GM18870 (cell line): ENCODE measurements at regions not wholly inside any gene's neighbourhood (a gene's known extent, or its start where the extent isn't known, plus 50 kb on each side); places are given as distances from the start of the nearest gene placed in this dataset.

Experiments used
- ATAC-seq: cut with Tn5 transposase; IDR thresholded peaks from one replicate; pipeline ENCODE4 v1.9.1; 2021; ENCODE audit warnings: moderate library complexity; ENCODE audit not compliant: unreplicated experiment

GRCh38 chr21:43304621-43305335 lies 122.2 kb downstream of the SIK1 start:
- ATAC-seq: no peak

- ATAC-seq: no peak
Measured at GRCh38 chr21:43304206-43304605, 122.7 kb downstream of the SIK1 start.

- ATAC-seq: no peak
Measured at GRCh38 chr21:43303275-43304178, 123.4 kb downstream of the SIK1 start.

- ATAC-seq: no peak
Measured at GRCh38 chr21:43302769-43303168, 124.2 kb downstream of the SIK1 start.

GRCh38 chr21:43302062-43302700 lies 124.8 kb downstream of the SIK1 start:
- ATAC-seq: no peak

GRCh38 chr21:43301409-43302061 lies 125.4 kb downstream of the SIK1 start:
- ATAC-seq: no peak

GRCh38 chr21:43300496-43301408 lies 126.2 kb downstream of the SIK1 start:
- ATAC-seq: no peak

- no peak for ATAC-seq
Measured at GRCh38 chr21:43299441-43300277, 127.3 kb downstream of the SIK1 start.

GRCh38 chr21:43298546-43299440 lies 128.1 kb downstream of the SIK1 start:
- ATAC-seq: no peak

- ATAC-seq: no peak
Measured at GRCh38 chr21:43297989-43298388, 128.9 kb downstream of the SIK1 start.

- no peak for ATAC-seq
Measured at GRCh38 chr21:43297391-43297981, 128.7 kb downstream of the CRYAA start.

GRCh38 chr21:43295066-43295958 lies 126.5 kb downstream of the CRYAA start:
- no peak for ATAC-seq

- no peak for ATAC-seq
Measured at GRCh38 chr21:43294194-43294902, 125.5 kb downstream of the CRYAA start.

GRCh38 chr21:43292866-43293142 lies 124.0 kb downstream of the CRYAA start:
- ATAC-seq: no peak

GRCh38 chr21:43292041-43292865 lies 123.4 kb downstream of the CRYAA start:
- ATAC-seq: no peak
